Gastrocnemius medialis (tissue), 4 donors: ENCODE measurements at regions not wholly inside any gene's neighbourhood (a gene's known extent, or its start where the extent isn't known, plus 50 kb on each side); places are given as distances from the start of the nearest gene placed in this dataset.

Experiments
- ATAC-seq, 2 donors: fragments of 150-250 bp; one replicate each; pipeline ENCODE4 v1.9.1; 2016
- DNase-seq, 2 donors: peaks; one replicate each; pipeline ENCODE4 v3.0.0-alpha.2; 2019
- H3K27ac ChIP-seq, 4 donors: fragments of 200-600 bp; sonication (generic); 1 replicate in 1 of 4; 2 replicates in 3 of 4; pipeline ENCODE4 v1.5.1; 2016 to 2018; ENCODE audit warnings: mild to moderate bottlenecking in 2 of 4, moderate library complexity in 1 of 4
- H3K27me3 ChIP-seq, 3 donors: fragments of 200-600 bp; sonication (generic) in 2 of 3; 1 replicate in 1 of 3; 2 replicates in 2 of 3; pipeline versions ENCODE4 v1.5.1 to v1.6.0; 2016 to 2019; ENCODE audit warnings: mild to moderate bottlenecking in 1 of 3, moderate library complexity in 1 of 3
- H3K36me3 ChIP-seq, 2 donors: fragments of 200-600 bp; sonication (generic) in 1 of 2; one replicate each; pipeline ENCODE4 v1.5.1; 2017 to 2018
- H3K4me1 ChIP-seq, 2 donors: fragments of 200-600 bp; sonication (generic) in 1 of 2; one replicate each; pipeline ENCODE4 v1.5.1; 2016 to 2017; ENCODE audit warnings: mild to moderate bottlenecking in 2 of 2
- H3K4me3 ChIP-seq, 4 donors: fragments of 200-600 bp; sonication (generic) in 3 of 4; 1 replicate in 1 of 4; 2 replicates in 3 of 4; pipeline ENCODE4 v1.5.1; 2016 to 2019; ENCODE audit warnings: mild to moderate bottlenecking in 2 of 4
- H3K9me3 ChIP-seq, 3 donors: fragments of 200-600 bp; sonication (generic) in 2 of 3; 1 replicate in 1 of 3; 2 replicates in 2 of 3; pipeline ENCODE4 v1.5.1; 2016 to 2019
- POLR2A ChIP-seq, 2 donors: fragments of 450-650 bp; IDR thresholded peaks; one replicate each; pipeline ENCODE4 v1.6.1; 2017; ENCODE audit warnings: antibody characterized with exemption in 2 of 2, mild to moderate bottlenecking in 2 of 2, moderate library complexity in 2 of 2
- in situ Hi-C, 4 donors: fragments of 200-750 bp; cut with MboI; loops; one replicate each; pipeline versions ENCODE4 v1.15.0 to v1.8.0; 2017; ENCODE audit warnings: low sequenced_read_pairs in 4 of 4
- intact Hi-C: fragments of 100-400 bp; cut with DNase I; formaldehyde crosslinking; loops from one replicate; pipeline ENCODE4 v1.15.1; 2023; ENCODE audit warnings: low total_unique reads
- TF ChIP-seq, protein P1 (sequence below), 5 experiments: fragments of 450-650 bp in 3 of 5; fragments of 200-600 bp in 2 of 5; sonication (generic) in 2 of 5; IDR thresholded peaks in 4 of 5; conservative IDR thresholded peaks in 1 of 5; 1 replicate in 4 of 5; 2 replicates in 1 of 5; pipeline ENCODE4 v1.5.1; 2016 to 2019; ENCODE audit warnings: antibody characterized with exemption in 5 of 5, mild to moderate bottlenecking in 3 of 5, moderate library complexity in 3 of 5

- intact Hi-C loops, result no loop called here
- no peak for DNase-seq
- H3K4me3 ChIP-seq, result no peak overlapping the region
- H3K36me3 ChIP-seq, result no peaks in the 10 kb centered on the region
- TF ChIP-seq, protein P1, sequence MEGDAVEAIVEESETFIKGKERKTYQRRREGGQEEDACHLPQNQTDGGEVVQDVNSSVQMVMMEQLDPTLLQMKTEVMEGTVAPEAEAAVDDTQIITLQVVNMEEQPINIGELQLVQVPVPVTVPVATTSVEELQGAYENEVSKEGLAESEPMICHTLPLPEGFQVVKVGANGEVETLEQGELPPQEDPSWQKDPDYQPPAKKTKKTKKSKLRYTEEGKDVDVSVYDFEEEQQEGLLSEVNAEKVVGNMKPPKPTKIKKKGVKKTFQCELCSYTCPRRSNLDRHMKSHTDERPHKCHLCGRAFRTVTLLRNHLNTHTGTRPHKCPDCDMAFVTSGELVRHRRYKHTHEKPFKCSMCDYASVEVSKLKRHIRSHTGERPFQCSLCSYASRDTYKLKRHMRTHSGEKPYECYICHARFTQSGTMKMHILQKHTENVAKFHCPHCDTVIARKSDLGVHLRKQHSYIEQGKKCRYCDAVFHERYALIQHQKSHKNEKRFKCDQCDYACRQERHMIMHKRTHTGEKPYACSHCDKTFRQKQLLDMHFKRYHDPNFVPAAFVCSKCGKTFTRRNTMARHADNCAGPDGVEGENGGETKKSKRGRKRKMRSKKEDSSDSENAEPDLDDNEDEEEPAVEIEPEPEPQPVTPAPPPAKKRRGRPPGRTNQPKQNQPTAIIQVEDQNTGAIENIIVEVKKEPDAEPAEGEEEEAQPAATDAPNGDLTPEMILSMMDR (IDR thresholded peaks at IDR 0.05 in 4 of 5, conservative IDR thresholded peaks at IDR 0.05 in 1 of 5), result no peak
- TF ChIP-seq POLR2A (IDR thresholded peaks at IDR 0.05), result no peak
- no peak overlapping the region for H3K27ac ChIP-seq
- in situ Hi-C loops, result no loop called here
- H3K9me3 ChIP-seq, result no peaks in the 10 kb centered on the region
- no peak for ATAC-seq
- H3K4me1 ChIP-seq, result no peaks in the 10 kb centered on the region
- H3K27me3 ChIP-seq, result no peaks in the 10 kb centered on the region
Measured at GRCh38 chr2:34288016-34288415, 688.9 kb upstream of the FAM98A start.

DNA sequence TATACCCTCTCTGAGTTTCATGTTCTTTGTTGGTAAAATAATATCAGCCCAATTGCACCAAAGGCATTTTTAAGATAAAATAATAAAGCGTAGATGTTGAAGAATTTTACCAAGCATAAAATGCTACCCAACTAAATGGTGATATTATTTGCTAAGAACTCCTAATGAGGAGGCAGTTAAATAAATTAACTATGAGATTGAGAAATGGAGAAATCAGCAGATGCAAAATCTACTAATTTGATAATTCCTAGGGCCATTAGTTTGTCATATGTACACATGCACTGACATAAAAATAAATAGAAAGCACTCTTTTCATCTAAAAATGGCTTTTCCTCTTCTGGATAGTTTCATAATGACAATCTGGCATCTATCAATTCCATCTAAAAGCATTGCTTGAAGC, 681.5 kb upstream of the FAM98A start:
- Histone ChIP-seq H3K4me3 (no peak overlapping the region), H3K27ac (no peak overlapping the region), H3K27me3 (no peaks in the 10 kb centered on the region), H3K4me1 (no peaks in the 10 kb centered on the region), H3K36me3 (no peaks in the 10 kb centered on the region), H3K9me3 (no peaks in the 10 kb centered on the region)
- in situ Hi-C loops (no loop called here), intact Hi-C loops (no loop called here)
- DNase-seq, result no peak
- no peak for TF ChIP-seq POLR2A (IDR thresholded peaks at IDR 0.05)
- TF ChIP-seq, protein P1 (IDR thresholded peaks at IDR 0.05 in 4 of 5, conservative IDR thresholded peaks at IDR 0.05 in 1 of 5), result no peak
- no peak for ATAC-seq

GRCh38 chr2:34266908-34267697, 668.0 kb upstream of the FAM98A start:
- no peaks in the 10 kb centered on the region for H3K36me3 ChIP-seq
- H3K27ac ChIP-seq, result no peak overlapping the region
- ATAC-seq (no peak), DNase-seq (no peak)
- TF ChIP-seq POLR2A (IDR thresholded peaks at IDR 0.05), result no peak
- TF ChIP-seq, protein P1 (IDR thresholded peaks at IDR 0.05 in 4 of 5, conservative IDR thresholded peaks at IDR 0.05 in 1 of 5), result no peak
- no peaks in the 10 kb centered on the region for H3K9me3 ChIP-seq
- in situ Hi-C loops, result no loop called here
- no peaks in the 10 kb centered on the region for H3K27me3 ChIP-seq
- no peak overlapping the region for H3K4me3 ChIP-seq
- intact Hi-C loops, result no loop called here
- H3K4me1 ChIP-seq, result no peaks in the 10 kb centered on the region

DNA sequence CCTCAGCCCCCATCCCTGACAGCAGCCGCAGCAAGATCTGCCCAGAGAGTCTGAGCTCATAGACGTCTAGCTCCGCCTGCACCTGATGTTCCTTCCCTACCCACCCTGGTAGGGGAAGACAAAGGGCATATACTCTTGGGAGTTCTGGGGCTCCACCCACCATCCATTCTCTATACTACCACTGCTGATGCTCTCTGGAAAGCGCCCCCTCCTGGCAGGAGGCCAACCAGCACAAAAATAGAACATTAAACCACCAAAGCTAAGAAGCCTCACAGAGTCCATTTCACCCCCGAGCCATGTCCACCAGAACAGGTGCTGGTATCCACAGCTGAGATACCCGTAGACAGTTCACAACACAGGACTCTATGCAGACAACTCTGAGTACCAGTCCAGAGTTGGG, 662.6 kb upstream of the FAM98A start:
- TF ChIP-seq, protein P1 (IDR thresholded peaks at IDR 0.05 in 4 of 5, conservative IDR thresholded peaks at IDR 0.05 in 1 of 5), result no peak
- no peak for TF ChIP-seq POLR2A (IDR thresholded peaks at IDR 0.05)

More for the DNA sequence above, 662.6 kb upstream of the FAM98A start:
- in situ Hi-C loops, result no loop called here
- intact Hi-C loops, result no loop called here
- Histone ChIP-seq H3K27ac (no peak overlapping the region), H3K4me1 (no peaks in the 10 kb centered on the region), H3K4me3 (no peak overlapping the region), H3K27me3 (no peaks in the 10 kb centered on the region), H3K9me3 (no peaks in the 10 kb centered on the region), H3K36me3 (no peaks in the 10 kb centered on the region)
- ATAC-seq (no peak), DNase-seq (no peak)
